Panc1 (cell line): ENCODE measurements at regions not wholly inside any gene's neighbourhood (a gene's known extent, or its start where the extent isn't known, plus 50 kb on each side); places are given as distances from the start of the nearest gene placed in this dataset.

Source experiments
- ATAC-seq: fragments of 200-7000 bp; cut with Tn5 transposase; 2 replicates; pipeline ENCODE4 v1.9.1; 2020; ENCODE audit warnings: mild to moderate bottlenecking, moderate library complexity
- BruUV-seq: library from RNA; stranded (reverse); fragments of 400-500 nt; replicated peaks from 2 replicates; lab custom pipeline; 2021; lab: Mats Ljungman, UMichigan
- CTCF ChIA-PET: fragments of 300-600 bp; sonication (Branson Sonifier 250); formaldehyde crosslinking; loops from one replicate; lab custom pipeline; 2022; ENCODE audit warnings: antibody characterized with exemption; lab: Charles Lee
- POLR2A ChIA-PET: fragments of 300-600 bp; sonication (Branson Sonifier 250); formaldehyde crosslinking; loops from one replicate; lab custom pipeline; 2022; ENCODE audit warnings: antibody characterized with exemption; lab: Charles Lee
- DNase-seq: peaks from one replicate; pipeline ENCODE4 v3.0.0-alpha.2; 2010; ENCODE audit warnings: low read depth, low spot score
- H3K27ac ChIP-seq: 2 replicates; pipeline ENCODE4 v1.5.1; 2011; ENCODE audit warnings: mild to moderate bottlenecking, low read length, inconsistent platforms
- H3K27me3 ChIP-seq: fragments of 200-500 bp; sonication (Bioruptor generic); 2 replicates; pipeline ENCODE4 v1.6.0; 2014; ENCODE audit warnings: low read length, inconsistent platforms; ENCODE audit not compliant: control insufficient read depth, insufficient read depth
- H3K36me3 ChIP-seq: fragments of 200-500 bp; sonication (Bioruptor generic); 2 replicates; pipeline ENCODE4 v1.5.1; 2014; ENCODE audit warnings: inconsistent platforms, mild to moderate bottlenecking, low read length, moderate library complexity; ENCODE audit not compliant: control insufficient read depth, insufficient read depth
- H3K4me1 ChIP-seq: 2 replicates; pipeline ENCODE4 v1.5.1; 2011; ENCODE audit warnings: inconsistent platforms, mild to moderate bottlenecking, low read length, moderate library complexity; ENCODE audit not compliant: control insufficient read depth, insufficient read depth
- H3K4me3 ChIP-seq, 2 experiments: 2 replicates each; pipeline ENCODE4 v1.5.1; 2011 to 2012; ENCODE audit warnings: low read depth in 2 of 2, low read length in 2 of 2, mild to moderate bottlenecking in 2 of 2, inconsistent platforms in 1 of 2, moderate library complexity in 1 of 2
- H3K9me3 ChIP-seq: fragments of 200-500 bp; sonication (Bioruptor generic); 2 replicates; pipeline ENCODE4 v1.5.1; 2014; ENCODE audit warnings: low read depth, mild to moderate bottlenecking, inconsistent platforms, low read length, moderate library complexity; ENCODE audit not compliant: control insufficient read depth, insufficient read depth
- POLR2AphosphoS5 ChIP-seq: IDR thresholded peaks from 2 replicates; pipeline ENCODE4 v1.6.1; 2012; ENCODE audit warnings: mild to moderate bottlenecking, low read depth, low read length, moderate library complexity
- SIN3A ChIP-seq: IDR thresholded peaks from 2 replicates; pipeline ENCODE4 v1.6.1; 2012; ENCODE audit warnings: low read depth, mild to moderate bottlenecking, low read length, moderate library complexity, borderline replicate concordance; ENCODE audit not compliant: insufficient read depth
- TCF7L2 ChIP-seq: IDR thresholded peaks from 2 replicates; pipeline ENCODE4 v1.6.1; 2011; ENCODE audit warnings: mild to moderate bottlenecking, low read depth, low read length, inconsistent platforms
- in situ Hi-C: cut with HindIII; loops from 2 replicates; pipeline ENCODE4 v1.10.0; 2016; ENCODE audit warnings: low sequenced_read_pairs, low pct_unique_long_range_greater_than_20kb
- intact Hi-C: fragments of 100-400 bp; cut with micrococcal nuclease; formaldehyde crosslinking; loops from one replicate; pipeline ENCODE4 v1.10.0; 2022; ENCODE audit not compliant: unreplicated experiment
- TF ChIP-seq, protein P1 (sequence below), 2 experiments: IDR thresholded peaks; 2 replicates each; pipeline ENCODE4 v1.6.1; 2011 to 2012; ENCODE audit warnings: low read depth in 2 of 2, control low read depth in 1 of 2, low read length in 1 of 2, mild to moderate bottlenecking in 1 of 2, moderate library complexity in 1 of 2; ENCODE audit not compliant: insufficient read depth in 1 of 2
- TF ChIP-seq, protein P2 (sequence below): fragments of 450-650 bp; IDR thresholded peaks from 2 replicates; pipeline ENCODE4 v1.5.1; 2017; ENCODE audit warnings: mild to moderate bottlenecking

DNA sequence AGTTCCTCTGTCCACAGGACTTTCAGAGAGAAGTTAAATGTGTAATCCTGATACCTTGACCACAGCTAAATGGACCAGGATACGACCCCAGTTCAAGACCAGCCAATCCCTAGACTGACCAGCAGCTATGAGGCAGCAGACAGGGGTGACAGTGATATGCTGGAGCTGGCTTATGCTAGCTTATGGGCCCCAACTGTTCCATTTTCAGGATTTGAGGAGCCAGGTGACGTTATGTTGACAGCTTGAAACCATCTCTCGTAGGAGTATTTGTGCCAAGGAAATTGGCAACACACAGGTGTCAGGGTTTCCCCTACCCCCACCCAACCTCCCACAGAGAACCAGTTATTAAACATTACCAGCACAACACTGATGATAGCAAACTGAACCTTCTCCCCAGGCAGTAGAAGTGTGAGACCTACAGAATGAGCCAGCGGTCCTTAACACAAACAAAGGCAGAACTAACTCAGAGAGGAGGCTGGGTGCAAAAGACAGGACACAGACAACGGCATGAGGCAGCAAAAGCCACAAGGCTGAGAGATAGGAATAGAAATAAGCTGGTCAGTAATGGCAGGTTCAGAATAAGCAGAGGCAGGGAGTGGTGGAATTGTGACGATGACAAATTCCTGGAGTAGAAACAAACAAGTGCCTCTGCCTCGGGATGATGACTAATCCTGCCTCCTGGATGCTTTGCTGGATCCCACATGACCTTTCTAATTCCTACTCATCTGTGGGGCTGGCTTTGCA lies 85.6 kb upstream of the CPEB2 start:
- no peaks in the 10 kb centered on the region for H3K9me3 ChIP-seq
- in situ Hi-C loops = no loop called here
- ATAC-seq (peak; percentile 89), DNase-seq (peak; percentile 66)
- POLR2A ChIA-PET = no interaction called here
- H3K36me3 ChIP-seq = no peaks in the 10 kb centered on the region
- BruUV-seq = no TSS peak
- CTCF ChIA-PET = no interaction called here
- TF ChIP-seq, protein P1, sequence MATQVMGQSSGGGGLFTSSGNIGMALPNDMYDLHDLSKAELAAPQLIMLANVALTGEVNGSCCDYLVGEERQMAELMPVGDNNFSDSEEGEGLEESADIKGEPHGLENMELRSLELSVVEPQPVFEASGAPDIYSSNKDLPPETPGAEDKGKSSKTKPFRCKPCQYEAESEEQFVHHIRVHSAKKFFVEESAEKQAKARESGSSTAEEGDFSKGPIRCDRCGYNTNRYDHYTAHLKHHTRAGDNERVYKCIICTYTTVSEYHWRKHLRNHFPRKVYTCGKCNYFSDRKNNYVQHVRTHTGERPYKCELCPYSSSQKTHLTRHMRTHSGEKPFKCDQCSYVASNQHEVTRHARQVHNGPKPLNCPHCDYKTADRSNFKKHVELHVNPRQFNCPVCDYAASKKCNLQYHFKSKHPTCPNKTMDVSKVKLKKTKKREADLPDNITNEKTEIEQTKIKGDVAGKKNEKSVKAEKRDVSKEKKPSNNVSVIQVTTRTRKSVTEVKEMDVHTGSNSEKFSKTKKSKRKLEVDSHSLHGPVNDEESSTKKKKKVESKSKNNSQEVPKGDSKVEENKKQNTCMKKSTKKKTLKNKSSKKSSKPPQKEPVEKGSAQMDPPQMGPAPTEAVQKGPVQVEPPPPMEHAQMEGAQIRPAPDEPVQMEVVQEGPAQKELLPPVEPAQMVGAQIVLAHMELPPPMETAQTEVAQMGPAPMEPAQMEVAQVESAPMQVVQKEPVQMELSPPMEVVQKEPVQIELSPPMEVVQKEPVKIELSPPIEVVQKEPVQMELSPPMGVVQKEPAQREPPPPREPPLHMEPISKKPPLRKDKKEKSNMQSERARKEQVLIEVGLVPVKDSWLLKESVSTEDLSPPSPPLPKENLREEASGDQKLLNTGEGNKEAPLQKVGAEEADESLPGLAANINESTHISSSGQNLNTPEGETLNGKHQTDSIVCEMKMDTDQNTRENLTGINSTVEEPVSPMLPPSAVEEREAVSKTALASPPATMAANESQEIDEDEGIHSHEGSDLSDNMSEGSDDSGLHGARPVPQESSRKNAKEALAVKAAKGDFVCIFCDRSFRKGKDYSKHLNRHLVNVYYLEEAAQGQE (IDR thresholded peaks at IDR 0.05; ENCODE audit: insufficient read depth in 1 of 2, low read depth in 2 of 2, low read length in 1 of 2) = no peak
- TF ChIP-seq POLR2AphosphoS5 = no peak
- no peak for TF ChIP-seq TCF7L2
- no peak for TF ChIP-seq SIN3A
- TF ChIP-seq, protein P2, sequence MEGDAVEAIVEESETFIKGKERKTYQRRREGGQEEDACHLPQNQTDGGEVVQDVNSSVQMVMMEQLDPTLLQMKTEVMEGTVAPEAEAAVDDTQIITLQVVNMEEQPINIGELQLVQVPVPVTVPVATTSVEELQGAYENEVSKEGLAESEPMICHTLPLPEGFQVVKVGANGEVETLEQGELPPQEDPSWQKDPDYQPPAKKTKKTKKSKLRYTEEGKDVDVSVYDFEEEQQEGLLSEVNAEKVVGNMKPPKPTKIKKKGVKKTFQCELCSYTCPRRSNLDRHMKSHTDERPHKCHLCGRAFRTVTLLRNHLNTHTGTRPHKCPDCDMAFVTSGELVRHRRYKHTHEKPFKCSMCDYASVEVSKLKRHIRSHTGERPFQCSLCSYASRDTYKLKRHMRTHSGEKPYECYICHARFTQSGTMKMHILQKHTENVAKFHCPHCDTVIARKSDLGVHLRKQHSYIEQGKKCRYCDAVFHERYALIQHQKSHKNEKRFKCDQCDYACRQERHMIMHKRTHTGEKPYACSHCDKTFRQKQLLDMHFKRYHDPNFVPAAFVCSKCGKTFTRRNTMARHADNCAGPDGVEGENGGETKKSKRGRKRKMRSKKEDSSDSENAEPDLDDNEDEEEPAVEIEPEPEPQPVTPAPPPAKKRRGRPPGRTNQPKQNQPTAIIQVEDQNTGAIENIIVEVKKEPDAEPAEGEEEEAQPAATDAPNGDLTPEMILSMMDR = no peak
- H3K27ac ChIP-seq = no peak overlapping the region
- H3K27me3 ChIP-seq = no peaks in the 10 kb centered on the region
- H3K4me1 ChIP-seq = no peaks in the 10 kb centered on the region
- no peak overlapping the region for H3K4me3 ChIP-seq
- intact Hi-C loops = no loop called here

DNA sequence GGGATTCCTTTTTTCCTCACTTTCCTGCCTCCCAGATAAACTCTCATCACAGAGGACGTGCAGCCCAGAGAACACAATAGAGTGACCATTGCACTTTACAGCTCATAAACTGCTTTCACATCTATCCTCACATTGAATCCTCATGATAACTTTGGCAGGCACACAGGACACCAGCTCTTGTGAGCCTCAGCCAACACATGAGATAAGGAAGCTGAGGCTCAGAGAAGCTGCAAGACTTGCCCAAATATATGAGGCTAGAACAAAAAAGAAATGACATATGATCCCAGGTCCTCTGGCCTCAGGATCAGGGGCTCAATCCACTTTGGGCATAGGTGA lies 85.0 kb upstream of the CPEB2 start:
- ChIA-PET CTCF (no interaction called here), POLR2A (no interaction called here)
- no TSS peak for BruUV-seq
- no peaks in the 10 kb centered on the region for H3K9me3 ChIP-seq
- intact Hi-C loops (no loop called here), in situ Hi-C loops (no loop called here)
- no peaks in the 10 kb centered on the region for H3K36me3 ChIP-seq
- ATAC-seq = peak; percentile 56; the same call in 1 of the 2 replicates
- no peaks in the 10 kb centered on the region for H3K27me3 ChIP-seq
- TF ChIP-seq, protein P2 = no peak
- no peak for TF ChIP-seq TCF7L2
- TF ChIP-seq, protein P1 (IDR thresholded peaks at IDR 0.05; ENCODE audit: insufficient read depth in 1 of 2, low read depth in 2 of 2, low read length in 1 of 2) = no peak
- TF ChIP-seq POLR2AphosphoS5 = no peak
- TF ChIP-seq SIN3A = no peak
- DNase-seq = no peak
- no peak overlapping the region for H3K4me3 ChIP-seq
- no peaks in the 10 kb centered on the region for H3K4me1 ChIP-seq
- no peak overlapping the region for H3K27ac ChIP-seq
